ENCODE measurements at regions not wholly inside any gene's neighbourhood (a gene's known extent, or its start where the extent isn't known, plus 50 kb on each side); places are given as distances from the start of the nearest gene placed in this dataset.

DNA sequence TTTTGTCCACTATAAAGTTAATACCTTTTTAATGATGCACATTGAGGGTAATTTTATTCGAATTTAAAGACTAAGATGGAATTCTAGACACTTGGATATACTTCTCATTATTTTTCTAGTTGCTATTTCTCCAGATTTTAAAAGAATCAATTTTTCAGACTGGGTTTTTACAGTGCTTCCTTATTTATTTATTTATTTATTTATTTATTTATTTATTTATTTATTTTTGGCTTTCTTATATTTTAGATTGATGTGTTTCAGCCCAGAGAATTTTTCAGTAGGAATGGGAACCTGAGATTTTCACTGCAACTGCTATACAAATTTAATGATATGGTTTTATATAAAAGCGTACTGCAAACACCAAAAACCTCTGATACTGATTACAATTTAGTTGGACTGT, 448.7 kb downstream of the ZPLD1 start:
- Histone ChIP-seq H3K27me3 (ENCODE audit: control insufficient read depth, insufficient read depth, low read length) (no peaks in the 10 kb centered on the region), H3K36me3 (ENCODE audit: control insufficient read depth, insufficient read depth, low read length) (no peaks in the 10 kb centered on the region), H3K4me1 (ENCODE audit: control insufficient read depth, insufficient read depth, low read length) (no peaks in the 10 kb centered on the region), H3K4me3 (ENCODE audit: low read length) (no peak overlapping the region), H3K9me3 (ENCODE audit: control insufficient read depth, insufficient read depth, low read length) (no peaks in the 10 kb centered on the region), H3K27ac (ENCODE audit: low read length) (no peak overlapping the region)
- Mint-ChIP-seq H3K9me3 (peaks cover 0 to 4% of the 10 kb centered on the region in 2 donors), H3K4me3 (no peak overlapping the region), H3K4me1 (no peaks in the 10 kb centered on the region), H3K36me3 (no peaks in the 10 kb centered on the region), H3K27me3 (ENCODE audit: low read depth in 2 of 2) (peaks cover 0 to 2% of the 10 kb centered on the region in 2 donors), H3K27ac (no peak overlapping the region)
- intact Hi-C loops (cut with micrococcal nuclease): no loop called here
- WGBS (ENCODE audit: insufficient coverage): 86% methylated on average over 1 of the region's 2 CpGs
- TF ChIP-seq, protein P1, sequence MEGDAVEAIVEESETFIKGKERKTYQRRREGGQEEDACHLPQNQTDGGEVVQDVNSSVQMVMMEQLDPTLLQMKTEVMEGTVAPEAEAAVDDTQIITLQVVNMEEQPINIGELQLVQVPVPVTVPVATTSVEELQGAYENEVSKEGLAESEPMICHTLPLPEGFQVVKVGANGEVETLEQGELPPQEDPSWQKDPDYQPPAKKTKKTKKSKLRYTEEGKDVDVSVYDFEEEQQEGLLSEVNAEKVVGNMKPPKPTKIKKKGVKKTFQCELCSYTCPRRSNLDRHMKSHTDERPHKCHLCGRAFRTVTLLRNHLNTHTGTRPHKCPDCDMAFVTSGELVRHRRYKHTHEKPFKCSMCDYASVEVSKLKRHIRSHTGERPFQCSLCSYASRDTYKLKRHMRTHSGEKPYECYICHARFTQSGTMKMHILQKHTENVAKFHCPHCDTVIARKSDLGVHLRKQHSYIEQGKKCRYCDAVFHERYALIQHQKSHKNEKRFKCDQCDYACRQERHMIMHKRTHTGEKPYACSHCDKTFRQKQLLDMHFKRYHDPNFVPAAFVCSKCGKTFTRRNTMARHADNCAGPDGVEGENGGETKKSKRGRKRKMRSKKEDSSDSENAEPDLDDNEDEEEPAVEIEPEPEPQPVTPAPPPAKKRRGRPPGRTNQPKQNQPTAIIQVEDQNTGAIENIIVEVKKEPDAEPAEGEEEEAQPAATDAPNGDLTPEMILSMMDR (IDR thresholded peaks at IDR 0.05): no peak
- ATAC-seq (no peak), DNase-seq (no peak)

DNA sequence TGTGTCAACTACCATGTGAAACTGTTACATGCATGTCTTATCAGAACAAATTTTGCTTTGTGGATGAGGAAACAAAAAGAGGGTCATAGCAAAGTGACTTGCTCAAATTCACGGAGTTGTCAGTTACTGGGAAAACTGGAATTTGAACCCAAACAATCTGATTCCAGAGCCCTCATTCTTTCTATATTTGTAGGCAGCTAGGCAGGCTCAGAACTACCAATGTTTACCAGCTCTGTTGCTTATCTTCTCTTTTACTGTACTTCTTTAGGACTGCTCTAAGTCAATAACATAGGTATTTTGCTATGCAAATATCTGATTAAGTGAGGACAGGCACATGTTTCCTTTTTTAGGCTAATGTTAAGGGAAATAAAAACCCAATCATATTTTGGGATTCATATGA, 450.5 kb downstream of the ZPLD1 start:
- no peak for ATAC-seq
- TF ChIP-seq, protein P1 (IDR thresholded peaks at IDR 0.05): no peak
- H3K9me3 ChIP-seq (ENCODE audit: control insufficient read depth, insufficient read depth, low read length): no peaks in the 10 kb centered on the region
- Mint-ChIP-seq H3K27me3 (ENCODE audit: low read depth in 2 of 2) (peaks cover 0 to 2% of the 10 kb centered on the region in 2 donors), H3K9me3 (peaks cover 0 to 4% of the 10 kb centered on the region in 2 donors), H3K4me1 (no peaks in the 10 kb centered on the region), H3K27ac (no peak overlapping the region), H3K36me3 (no peaks in the 10 kb centered on the region), H3K4me3 (no peak overlapping the region)
- no peaks in the 10 kb centered on the region for H3K4me1 ChIP-seq (ENCODE audit: control insufficient read depth, insufficient read depth, low read length)
- WGBS (ENCODE audit: insufficient coverage): 88% methylated on average over 1 of the region's 1 CpG
- no peak overlapping the region for H3K27ac ChIP-seq (ENCODE audit: low read length)
- H3K27me3 ChIP-seq (ENCODE audit: control insufficient read depth, insufficient read depth, low read length): no peaks in the 10 kb centered on the region
- no peaks in the 10 kb centered on the region for H3K36me3 ChIP-seq (ENCODE audit: control insufficient read depth, insufficient read depth, low read length)
- no peak overlapping the region for H3K4me3 ChIP-seq (ENCODE audit: low read length)
- no peak for DNase-seq
- intact Hi-C loops (cut with micrococcal nuclease): no loop called here

DNA sequence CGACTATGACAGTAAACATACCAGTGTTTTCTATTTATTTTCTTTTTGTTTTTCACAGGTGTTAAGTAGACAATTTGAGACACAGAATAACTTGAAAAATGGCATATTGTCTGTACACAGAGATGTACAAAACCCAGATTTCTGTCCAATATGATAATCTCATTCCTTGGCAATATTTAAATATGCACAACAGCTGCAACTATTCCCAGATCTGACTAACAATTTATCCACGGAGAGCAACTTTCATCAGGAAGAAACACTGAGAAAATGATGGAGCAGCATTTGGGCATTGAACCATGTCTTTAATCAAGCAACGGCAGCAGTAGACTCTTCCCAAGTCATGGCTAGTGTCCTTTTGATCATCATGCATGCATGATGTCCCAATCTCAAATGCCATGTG, 452.6 kb downstream of the ZPLD1 start:
- Mint-ChIP-seq H3K4me1 (no peaks in the 10 kb centered on the region), H3K27ac (no peak overlapping the region), H3K4me3 (no peak overlapping the region), H3K9me3 (peaks cover 0 to 4% of the 10 kb centered on the region in 2 donors), H3K36me3 (no peaks in the 10 kb centered on the region), H3K27me3 (ENCODE audit: low read depth in 2 of 2) (peaks cover 0 to 2% of the 10 kb centered on the region in 2 donors)
- no peaks in the 10 kb centered on the region for H3K27me3 ChIP-seq (ENCODE audit: control insufficient read depth, insufficient read depth, low read length)
- H3K4me3 ChIP-seq (ENCODE audit: low read length): no peak overlapping the region
- no peaks in the 10 kb centered on the region for H3K4me1 ChIP-seq (ENCODE audit: control insufficient read depth, insufficient read depth, low read length)
- TF ChIP-seq, protein P1 (IDR thresholded peaks at IDR 0.05): no peak
- 79% methylated on average over 3 of the region's 3 CpGs for WGBS (ENCODE audit: insufficient coverage)
- no peaks in the 10 kb centered on the region for H3K36me3 ChIP-seq (ENCODE audit: control insufficient read depth, insufficient read depth, low read length)
- no peaks in the 10 kb centered on the region for H3K9me3 ChIP-seq (ENCODE audit: control insufficient read depth, insufficient read depth, low read length)
- intact Hi-C loops (cut with micrococcal nuclease): no loop called here
- ATAC-seq (no peak), DNase-seq (no peak)
- H3K27ac ChIP-seq (ENCODE audit: low read length): no peak overlapping the region

DNA sequence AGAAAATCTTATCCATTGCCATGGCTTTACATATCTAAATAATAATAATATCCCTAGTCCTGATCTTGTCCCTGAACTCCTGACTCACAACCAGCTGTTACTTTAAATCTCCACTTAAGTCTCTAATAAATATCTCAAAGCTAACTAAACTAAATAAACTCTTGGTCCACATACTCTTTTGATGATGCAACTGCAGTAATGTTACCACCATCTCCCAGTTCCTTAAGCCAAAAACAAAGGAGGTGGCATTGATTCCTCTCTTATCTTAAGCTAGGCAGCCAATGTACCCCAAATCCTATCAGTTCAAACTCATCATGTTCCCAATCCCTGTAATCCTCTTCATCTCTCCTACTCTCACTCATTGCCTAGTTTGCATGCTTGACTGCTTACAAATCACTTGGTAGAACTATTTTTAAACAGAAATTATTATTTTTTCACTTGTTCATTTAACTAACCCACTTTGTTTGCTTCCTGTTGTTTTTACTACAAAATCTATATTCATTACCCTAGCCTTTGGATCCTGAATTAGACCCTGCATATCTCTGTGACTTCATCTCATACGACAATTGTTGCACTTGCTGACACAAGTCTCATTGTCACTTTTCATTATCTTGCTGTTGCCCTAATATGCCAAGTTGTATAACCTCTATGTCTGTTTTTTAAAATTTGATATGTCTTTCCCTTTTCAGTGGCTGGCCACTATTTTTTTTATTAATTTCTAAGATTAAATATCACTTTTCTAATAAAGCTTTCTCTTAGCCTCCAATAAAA, 462.2 kb downstream of the ZPLD1 start:
- H3K4me1 ChIP-seq (ENCODE audit: control insufficient read depth, insufficient read depth, low read length): no peaks in the 10 kb centered on the region
- TF ChIP-seq, protein P1 (IDR thresholded peaks at IDR 0.05): no peak
- no peaks in the 10 kb centered on the region for H3K36me3 ChIP-seq (ENCODE audit: control insufficient read depth, insufficient read depth, low read length)
- no peaks in the 10 kb centered on the region for H3K9me3 ChIP-seq (ENCODE audit: control insufficient read depth, insufficient read depth, low read length)
- Mint-ChIP-seq H3K9me3 (peaks cover 0 to 2% of the 10 kb centered on the region in 2 donors), H3K4me1 (no peaks in the 10 kb centered on the region), H3K27ac (no peak overlapping the region), H3K4me3 (no peak overlapping the region), H3K27me3 (ENCODE audit: low read depth in 2 of 2) (no peaks in the 10 kb centered on the region), H3K36me3 (no peaks in the 10 kb centered on the region)
- ATAC-seq (no peak), DNase-seq (no peak)
- no peaks in the 10 kb centered on the region for H3K27me3 ChIP-seq (ENCODE audit: control insufficient read depth, insufficient read depth, low read length)
- no peak overlapping the region for H3K27ac ChIP-seq (ENCODE audit: low read length)
- no peak overlapping the region for H3K4me3 ChIP-seq (ENCODE audit: low read length)
- intact Hi-C loops (cut with micrococcal nuclease): no loop called here
- 92% methylated on average over 1 of the region's 1 CpG for WGBS (ENCODE audit: insufficient coverage)
